Neural cell (in vitro differentiated cells): ENCODE measurements at regions not wholly inside any gene's neighbourhood (a gene's known extent, or its start where the extent isn't known, plus 50 kb on each side); places are given as distances from the start of the nearest gene placed in this dataset.

ENCODE experiments used
- H2AFZ ChIP-seq: fragments of 200-600, 300-800 bp; sonication (generic), shearing (Covaris generic); 2 replicates; pipeline ENCODE4 v1.6.0; 2014; ENCODE audit warnings: low read depth, mild to moderate bottlenecking, antibody characterized with exemption, low read length, moderate library complexity
- H3F3A ChIP-seq: fragments of 200-600 bp; shearing (Covaris generic); 2 replicates; pipeline ENCODE4 v1.6.1; 2016; ENCODE audit warnings: mild to moderate bottlenecking, moderate library complexity, mixed read lengths, antibody characterized with exemption, low read length; ENCODE audit not compliant: insufficient read depth, poor library complexity, severe bottlenecking
- H3K27ac ChIP-seq: fragments of 200-600, 300-800 bp; sonication (generic), shearing (Covaris generic); 2 replicates; pipeline ENCODE4 v1.5.1; 2014; ENCODE audit warnings: mild to moderate bottlenecking, low read length, moderate library complexity
- H3K27me3 ChIP-seq: fragments of 300-800, 200-600 bp; sonication (generic), shearing (Covaris generic); 2 replicates; pipeline ENCODE4 v1.6.0; 2014; ENCODE audit warnings: mild to moderate bottlenecking, low read depth, low read length, moderate library complexity; ENCODE audit not compliant: insufficient read depth
- H3K36me3 ChIP-seq: fragments of 300-800, 200-600 bp; sonication (generic), shearing (Covaris generic); 2 replicates; pipeline ENCODE4 v1.5.1; 2014; ENCODE audit warnings: mild to moderate bottlenecking, antibody characterized with exemption, low read length, moderate library complexity; ENCODE audit not compliant: insufficient read depth
- H3K4me2 ChIP-seq: fragments of 300-800, 200-600 bp; sonication (generic), shearing (Covaris generic); 2 replicates; pipeline ENCODE4 v1.6.0; 2014; ENCODE audit warnings: mild to moderate bottlenecking, low read length
- H3K4me3 ChIP-seq: fragments of 300-800, 200-600 bp; sonication (generic), shearing (Covaris generic); 2 replicates; pipeline ENCODE4 v1.5.1; 2014; ENCODE audit warnings: mild to moderate bottlenecking, low read length, moderate library complexity
- H3K79me2 ChIP-seq: fragments of 200-600 bp; shearing (Covaris generic); replicated peaks from 2 replicates; pipeline ENCODE4 v1.6.0; 2014; ENCODE audit warnings: mild to moderate bottlenecking, low read length, moderate library complexity; ENCODE audit not compliant: insufficient read depth
- H3K9ac ChIP-seq: fragments of 300-800, 200-600 bp; sonication (generic), shearing (Covaris generic); 2 replicates; pipeline ENCODE4 v1.6.1; 2016; ENCODE audit warnings: mild to moderate bottlenecking, low read length, mixed read lengths
- H3K9me2 ChIP-seq: fragments of 200-600 bp; shearing (Covaris generic); 2 replicates; pipeline ENCODE4 v1.6.1; 2016; ENCODE audit warnings: mild to moderate bottlenecking, low read length, mixed read lengths; ENCODE audit not compliant: insufficient read depth
- H3K9me3 ChIP-seq: fragments of 200-600, 300-800 bp; sonication (generic), shearing (Covaris generic); 2 replicates; pipeline ENCODE4 v1.6.1; 2016; ENCODE audit warnings: mild to moderate bottlenecking, mixed run types, low read length, moderate library complexity, mixed read lengths
- H4K20me1 ChIP-seq: fragments of 200-600 bp; shearing (Covaris generic); 2 replicates; pipeline ENCODE4 v1.6.1; 2016; ENCODE audit warnings: mild to moderate bottlenecking, mixed run types; ENCODE audit not compliant: insufficient read depth
- EP300 ChIP-seq: fragments of 450-650 bp; conservative IDR thresholded peaks from 2 replicates; pipeline ENCODE4 v1.6.1; 2014; ENCODE audit warnings: antibody characterized with exemption, mild to moderate bottlenecking, moderate library complexity; ENCODE audit not compliant: poor library complexity, severe bottlenecking
- EZH2 ChIP-seq: fragments of 200-600, 300-800 bp; shearing (Covaris generic), sonication (generic); IDR thresholded peaks from 2 replicates; pipeline ENCODE4 v1.6.1; 2014; ENCODE audit warnings: antibody characterized with exemption, low read length, borderline replicate concordance, mild to moderate bottlenecking; ENCODE audit not compliant: insufficient read depth, poor library complexity, severe bottlenecking
- MXI1 ChIP-seq: fragments of 450-650 bp; conservative IDR thresholded peaks from 2 replicates; pipeline ENCODE4 v1.6.1; 2014; ENCODE audit warnings: antibody characterized with exemption, mild to moderate bottlenecking; ENCODE audit not compliant: poor library complexity, severe bottlenecking
- POLR2AphosphoS5 ChIP-seq: IDR thresholded peaks from 2 replicates; pipeline ENCODE4 v1.6.1; 2012
- RAD21 ChIP-seq: fragments of 450-650 bp; conservative IDR thresholded peaks from 2 replicates; pipeline ENCODE4 v1.6.1; 2014; ENCODE audit warnings: antibody characterized with exemption, mild to moderate bottlenecking, moderate library complexity
- SMC3 ChIP-seq: fragments of 450-650 bp; conservative IDR thresholded peaks from 2 replicates; pipeline ENCODE4 v1.6.1; 2014; ENCODE audit warnings: antibody characterized with exemption, mild to moderate bottlenecking, moderate library complexity; ENCODE audit not compliant: poor library complexity
- TAF1 ChIP-seq: IDR thresholded peaks from 2 replicates; pipeline ENCODE4 v1.6.1; 2012; ENCODE audit warnings: low read depth
- TF ChIP-seq, protein P1 (sequence below): IDR thresholded peaks from 2 replicates; pipeline ENCODE4 v1.6.1; 2012; ENCODE audit warnings: borderline replicate concordance
- TF ChIP-seq, protein P2 (sequence below): fragments of 450-650 bp; IDR thresholded peaks from 2 replicates; pipeline ENCODE4 v1.5.1; 2014; ENCODE audit warnings: antibody characterized with exemption, mild to moderate bottlenecking, moderate library complexity; ENCODE audit not compliant: poor library complexity, severe bottlenecking

DNA sequence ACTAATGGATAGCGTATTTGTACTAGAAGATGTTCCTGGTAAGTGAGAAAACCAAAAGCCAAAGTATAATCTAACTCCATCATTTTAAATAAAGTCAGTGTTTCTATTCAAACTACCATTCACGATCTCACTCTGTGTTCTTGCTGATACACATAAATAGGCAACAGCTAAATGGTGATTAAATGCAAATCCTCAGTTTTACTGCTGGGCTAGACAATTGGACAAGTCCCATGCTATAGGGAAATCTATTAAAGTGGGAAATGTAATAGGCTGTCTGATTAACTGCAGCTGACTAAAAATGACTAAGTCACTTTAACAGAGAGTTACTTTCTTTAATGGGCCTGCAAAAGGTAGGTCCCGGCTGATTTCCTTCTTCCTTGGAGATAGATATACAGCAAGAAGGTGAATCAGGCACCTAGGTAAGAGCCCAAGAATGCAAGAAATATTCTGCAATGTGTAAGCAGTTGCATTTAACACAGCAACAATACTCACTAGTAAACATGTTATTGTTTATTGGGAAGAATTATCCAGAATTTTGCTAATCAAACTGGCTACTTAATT is 298.4 kb downstream of the SLITRK6 start:
- H2AFZ ChIP-seq: no peak overlapping the region
- no peak overlapping the region for H3K27ac ChIP-seq
- no peak overlapping the region for H3K4me2 ChIP-seq

DNA sequence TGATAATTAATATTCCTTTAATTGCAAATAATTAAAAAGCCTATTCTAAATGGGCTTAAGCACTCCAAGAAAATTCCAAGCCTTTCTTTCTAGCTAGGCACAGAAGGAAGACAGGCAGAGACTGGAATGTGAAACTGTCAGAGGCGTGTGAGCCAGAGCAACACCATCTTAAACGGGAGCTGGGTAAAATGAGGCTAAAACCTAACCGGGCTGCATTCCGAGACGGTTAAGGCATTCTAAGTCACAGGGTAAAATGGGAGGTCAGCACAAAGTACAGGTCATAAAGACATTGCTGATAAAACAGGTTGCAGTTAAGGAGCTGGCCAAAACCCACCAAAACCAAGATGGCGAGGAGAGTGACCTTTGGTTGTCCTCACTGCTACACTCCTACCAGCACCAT is 300.4 kb downstream of the SLITRK6 start:
- TF ChIP-seq TAF1: no peak
- no peak for TF ChIP-seq SMC3
- no peak for TF ChIP-seq POLR2AphosphoS5
- TF ChIP-seq, protein P1, sequence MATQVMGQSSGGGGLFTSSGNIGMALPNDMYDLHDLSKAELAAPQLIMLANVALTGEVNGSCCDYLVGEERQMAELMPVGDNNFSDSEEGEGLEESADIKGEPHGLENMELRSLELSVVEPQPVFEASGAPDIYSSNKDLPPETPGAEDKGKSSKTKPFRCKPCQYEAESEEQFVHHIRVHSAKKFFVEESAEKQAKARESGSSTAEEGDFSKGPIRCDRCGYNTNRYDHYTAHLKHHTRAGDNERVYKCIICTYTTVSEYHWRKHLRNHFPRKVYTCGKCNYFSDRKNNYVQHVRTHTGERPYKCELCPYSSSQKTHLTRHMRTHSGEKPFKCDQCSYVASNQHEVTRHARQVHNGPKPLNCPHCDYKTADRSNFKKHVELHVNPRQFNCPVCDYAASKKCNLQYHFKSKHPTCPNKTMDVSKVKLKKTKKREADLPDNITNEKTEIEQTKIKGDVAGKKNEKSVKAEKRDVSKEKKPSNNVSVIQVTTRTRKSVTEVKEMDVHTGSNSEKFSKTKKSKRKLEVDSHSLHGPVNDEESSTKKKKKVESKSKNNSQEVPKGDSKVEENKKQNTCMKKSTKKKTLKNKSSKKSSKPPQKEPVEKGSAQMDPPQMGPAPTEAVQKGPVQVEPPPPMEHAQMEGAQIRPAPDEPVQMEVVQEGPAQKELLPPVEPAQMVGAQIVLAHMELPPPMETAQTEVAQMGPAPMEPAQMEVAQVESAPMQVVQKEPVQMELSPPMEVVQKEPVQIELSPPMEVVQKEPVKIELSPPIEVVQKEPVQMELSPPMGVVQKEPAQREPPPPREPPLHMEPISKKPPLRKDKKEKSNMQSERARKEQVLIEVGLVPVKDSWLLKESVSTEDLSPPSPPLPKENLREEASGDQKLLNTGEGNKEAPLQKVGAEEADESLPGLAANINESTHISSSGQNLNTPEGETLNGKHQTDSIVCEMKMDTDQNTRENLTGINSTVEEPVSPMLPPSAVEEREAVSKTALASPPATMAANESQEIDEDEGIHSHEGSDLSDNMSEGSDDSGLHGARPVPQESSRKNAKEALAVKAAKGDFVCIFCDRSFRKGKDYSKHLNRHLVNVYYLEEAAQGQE: no peak
- TF ChIP-seq MXI1: no peak
- Histone ChIP-seq H3K9me3 (no peaks in the 10 kb centered on the region), H3K36me3 (no peaks in the 10 kb centered on the region), H3K27me3 (no peaks in the 10 kb centered on the region), H3K27ac (no peak overlapping the region), H3K79me2 (no peaks in the 10 kb centered on the region), H3F3A (no peaks in the 10 kb centered on the region), H4K20me1 (no peaks in the 10 kb centered on the region), H3K9me2 (no peaks in the 10 kb centered on the region), H3K4me3 (no peak overlapping the region), H2AFZ (no peak overlapping the region), H3K9ac (no peak overlapping the region), H3K4me2 (no peak overlapping the region)

More for the DNA sequence above, 298.4 kb downstream of the SLITRK6 start:
- Histone ChIP-seq H3K36me3 (no peaks in the 10 kb centered on the region), H4K20me1 (no peaks in the 10 kb centered on the region), H3K9me3 (no peaks in the 10 kb centered on the region), H3F3A (no peaks in the 10 kb centered on the region), H3K27me3 (no peaks in the 10 kb centered on the region), H3K4me3 (no peak overlapping the region), H3K9me2 (no peaks in the 10 kb centered on the region), H3K79me2 (no peaks in the 10 kb centered on the region), H3K9ac (no peak overlapping the region)
- no peak for TF ChIP-seq SMC3
- TF ChIP-seq POLR2AphosphoS5: no peak
- TF ChIP-seq EP300: no peak
- no peak for TF ChIP-seq EZH2
- no peak for TF ChIP-seq MXI1
- no peak for TF ChIP-seq RAD21
- TF ChIP-seq, protein P1: no peak
- TF ChIP-seq, protein P2, sequence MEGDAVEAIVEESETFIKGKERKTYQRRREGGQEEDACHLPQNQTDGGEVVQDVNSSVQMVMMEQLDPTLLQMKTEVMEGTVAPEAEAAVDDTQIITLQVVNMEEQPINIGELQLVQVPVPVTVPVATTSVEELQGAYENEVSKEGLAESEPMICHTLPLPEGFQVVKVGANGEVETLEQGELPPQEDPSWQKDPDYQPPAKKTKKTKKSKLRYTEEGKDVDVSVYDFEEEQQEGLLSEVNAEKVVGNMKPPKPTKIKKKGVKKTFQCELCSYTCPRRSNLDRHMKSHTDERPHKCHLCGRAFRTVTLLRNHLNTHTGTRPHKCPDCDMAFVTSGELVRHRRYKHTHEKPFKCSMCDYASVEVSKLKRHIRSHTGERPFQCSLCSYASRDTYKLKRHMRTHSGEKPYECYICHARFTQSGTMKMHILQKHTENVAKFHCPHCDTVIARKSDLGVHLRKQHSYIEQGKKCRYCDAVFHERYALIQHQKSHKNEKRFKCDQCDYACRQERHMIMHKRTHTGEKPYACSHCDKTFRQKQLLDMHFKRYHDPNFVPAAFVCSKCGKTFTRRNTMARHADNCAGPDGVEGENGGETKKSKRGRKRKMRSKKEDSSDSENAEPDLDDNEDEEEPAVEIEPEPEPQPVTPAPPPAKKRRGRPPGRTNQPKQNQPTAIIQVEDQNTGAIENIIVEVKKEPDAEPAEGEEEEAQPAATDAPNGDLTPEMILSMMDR: no peak
